ENCODE measurements at regions not wholly inside any gene's neighbourhood (a gene's known extent, or its start where the extent isn't known, plus 50 kb on each side); places are given as distances from the start of the nearest gene placed in this dataset.
A peak's percentile ranks its signal among the peaks of the same experiment; 100 is the strongest.

DNA sequence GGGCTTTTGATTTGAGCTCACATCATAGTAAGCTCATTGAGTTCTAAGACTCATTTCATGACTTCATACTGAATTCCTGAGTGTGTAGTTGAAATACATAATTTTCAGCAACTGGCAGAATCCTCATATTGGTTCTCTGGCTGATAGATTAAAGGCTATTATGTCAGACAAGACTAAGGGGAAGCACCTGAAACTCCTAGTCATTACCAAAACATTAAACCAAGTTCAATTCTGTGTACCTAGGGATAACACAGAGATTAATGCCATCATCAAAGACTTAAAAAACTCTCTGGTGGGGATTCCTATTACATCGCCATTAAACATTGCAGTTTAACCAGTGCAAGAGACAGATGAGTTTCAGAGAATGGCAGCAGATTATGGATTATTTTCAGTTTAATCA lies 339.1 kb downstream of the PTPRC start:
- no peak overlapping the region for H3K27ac Mint-ChIP-seq (ENCODE audit: low read depth)
- no peaks in the 10 kb centered on the region for H3K9me3 Mint-ChIP-seq
- H3K27me3 Mint-ChIP-seq, result no peaks in the 10 kb centered on the region
- peaks cover 8% of the 10 kb centered on the region for H3K4me1 Mint-ChIP-seq
- DNase-seq (ENCODE audit: low spot score in 2 of 2) (no peak), ATAC-seq (replicated peaks; ENCODE audit: extremely low read depth, poor library complexity, severe bottlenecking) (no peak)
- no peaks in the 10 kb centered on the region for H3K36me3 Mint-ChIP-seq (ENCODE audit: insufficient read depth)
- no peak overlapping the region for H3K4me3 Mint-ChIP-seq

DNA sequence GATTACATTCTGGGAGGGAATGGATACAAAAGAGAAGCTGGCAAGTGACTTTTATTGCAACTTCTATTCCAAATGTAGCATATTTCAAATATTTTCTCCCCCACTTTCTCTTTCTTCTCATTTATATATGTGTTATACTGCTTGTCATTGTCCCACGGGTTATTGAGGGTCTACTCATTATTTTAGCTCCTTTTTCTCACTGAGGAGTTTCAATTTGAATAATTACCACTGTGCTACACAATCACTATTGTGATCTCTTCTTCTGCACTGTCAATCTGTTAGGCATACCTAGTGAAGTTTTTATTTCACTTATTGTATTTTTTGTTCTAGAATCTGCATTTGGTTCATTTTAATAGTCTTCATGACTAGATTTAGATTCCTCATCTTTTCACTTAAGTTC lies 339.7 kb downstream of the PTPRC start:
- Mint-ChIP-seq H3K27ac (ENCODE audit: low read depth) (no peak overlapping the region), H3K9me3 (no peaks in the 10 kb centered on the region), H3K27me3 (no peaks in the 10 kb centered on the region), H3K4me3 (no peak overlapping the region), H3K36me3 (ENCODE audit: insufficient read depth) (no peaks in the 10 kb centered on the region), H3K4me1 (peaks cover 8% of the 10 kb centered on the region)
- DNase-seq (ENCODE audit: low spot score in 2 of 2), result no peak
- no peak for ATAC-seq (replicated peaks; ENCODE audit: extremely low read depth, poor library complexity, severe bottlenecking)

- Mint-ChIP-seq H3K9me3 (no peaks in the 10 kb centered on the region), H3K36me3 (ENCODE audit: insufficient read depth) (peaks cover 2% of the 10 kb centered on the region), H3K27ac (ENCODE audit: low read depth) (no peak overlapping the region), H3K4me3 (no peak overlapping the region), H3K4me1 (no peaks in the 10 kb centered on the region), H3K27me3 (no peaks in the 10 kb centered on the region)
- ATAC-seq (replicated peaks; ENCODE audit: extremely low read depth, poor library complexity, severe bottlenecking), result no peak
- no peak for DNase-seq (ENCODE audit: low spot score in 2 of 2)
These were observed 347.2 kb downstream of the PTPRC start for GRCh38 chr1:198986036-198986435.

GRCh38 chr1:198986442-198986841 lies 347.6 kb downstream of the PTPRC start:
- Mint-ChIP-seq H3K4me3 (no peak overlapping the region), H3K27ac (ENCODE audit: low read depth) (no peak overlapping the region), H3K4me1 (no peaks in the 10 kb centered on the region), H3K36me3 (ENCODE audit: insufficient read depth) (peaks cover 2% of the 10 kb centered on the region), H3K27me3 (no peaks in the 10 kb centered on the region), H3K9me3 (no peaks in the 10 kb centered on the region)
- ATAC-seq (replicated peaks; ENCODE audit: extremely low read depth, poor library complexity, severe bottlenecking), result no peak
- DNase-seq (ENCODE audit: low spot score in 2 of 2), result no peak

GRCh38 chr1:199002661-199003060 lies 363.8 kb downstream of the PTPRC start:
- no peak for ATAC-seq (replicated peaks; ENCODE audit: extremely low read depth, poor library complexity, severe bottlenecking)
- no peak overlapping the region for H3K4me3 Mint-ChIP-seq

DNA sequence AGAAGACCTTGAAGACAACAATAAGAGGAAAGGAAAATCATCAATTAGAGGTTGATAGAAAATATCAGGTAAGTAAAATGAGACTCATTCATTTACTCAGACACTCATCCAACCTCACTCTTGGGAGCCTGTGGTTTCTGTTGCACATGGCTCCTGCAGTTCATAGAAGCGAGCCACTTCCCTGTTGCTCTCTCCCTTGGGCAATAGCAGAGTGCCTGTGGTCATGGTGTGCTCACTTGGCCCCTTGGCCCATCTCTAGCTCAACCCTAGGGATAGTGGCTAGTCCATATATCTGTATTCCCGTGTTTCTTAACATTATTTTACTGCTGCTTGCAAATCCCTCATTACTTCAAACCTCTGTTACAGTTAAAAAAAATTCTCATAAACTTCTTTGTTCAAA lies 368.6 kb downstream of the PTPRC start:
- no peak overlapping the region for H3K27ac Mint-ChIP-seq (ENCODE audit: low read depth)
- peaks cover 9% of the 10 kb centered on the region for H3K27me3 Mint-ChIP-seq
- H3K4me3 Mint-ChIP-seq, result no peak overlapping the region
- DNase-seq (ENCODE audit: low spot score in 2 of 2) (no peak), ATAC-seq (replicated peaks; ENCODE audit: extremely low read depth, poor library complexity, severe bottlenecking) (no peak)
- H3K36me3 Mint-ChIP-seq (ENCODE audit: insufficient read depth), result no peaks in the 10 kb centered on the region
- H3K9me3 Mint-ChIP-seq, result no peaks in the 10 kb centered on the region
- H3K4me1 Mint-ChIP-seq, result peaks cover 13% of the 10 kb centered on the region

More at GRCh38 chr1:199002661-199003060, 363.8 kb downstream of the PTPRC start:
- Mint-ChIP-seq H3K9me3 (no peaks in the 10 kb centered on the region), H3K27ac (ENCODE audit: low read depth) (no peak overlapping the region), H3K4me1 (no peaks in the 10 kb centered on the region), H3K36me3 (ENCODE audit: insufficient read depth) (no peaks in the 10 kb centered on the region), H3K27me3 (peaks cover 9% of the 10 kb centered on the region)
- no peak for DNase-seq (ENCODE audit: low spot score in 2 of 2)

GRCh38 chr1:199009447-199009846 lies 370.6 kb downstream of the PTPRC start:
- Mint-ChIP-seq H3K4me3 (no peak overlapping the region), H3K4me1 (peaks cover 13% of the 10 kb centered on the region), H3K27ac (ENCODE audit: low read depth) (no peak overlapping the region), H3K27me3 (peaks cover 9% of the 10 kb centered on the region), H3K36me3 (ENCODE audit: insufficient read depth) (no peaks in the 10 kb centered on the region), H3K9me3 (no peaks in the 10 kb centered on the region)
- no peak for DNase-seq (ENCODE audit: low spot score in 2 of 2)
- ATAC-seq (replicated peaks; ENCODE audit: extremely low read depth, poor library complexity, severe bottlenecking), result no peak

DNA sequence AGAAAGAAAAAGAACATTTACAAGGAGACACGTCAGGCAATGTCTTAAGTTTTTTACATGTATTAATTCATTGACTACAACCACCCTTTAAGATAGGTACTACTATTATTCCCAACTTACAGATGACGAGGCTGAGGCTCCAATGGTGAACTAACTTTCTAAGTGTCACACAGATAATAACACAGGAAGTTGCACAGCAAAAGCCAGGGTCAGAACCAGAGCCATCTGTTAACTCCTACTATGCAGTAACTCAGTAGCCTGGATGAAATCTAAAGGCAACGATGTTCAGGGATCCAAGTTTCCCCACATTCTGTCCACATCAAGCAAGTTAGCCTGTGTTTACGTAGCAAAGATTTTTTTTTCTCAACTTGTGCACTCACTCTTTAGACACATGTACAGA lies 371.7 kb downstream of the PTPRC start:
- Mint-ChIP-seq H3K9me3 (no peaks in the 10 kb centered on the region), H3K4me3 (peak overlapping the region; percentile 38), H3K36me3 (ENCODE audit: insufficient read depth) (no peaks in the 10 kb centered on the region), H3K27me3 (no peaks in the 10 kb centered on the region), H3K27ac (ENCODE audit: low read depth) (no peak overlapping the region), H3K4me1 (peaks cover 13% of the 10 kb centered on the region)
- ATAC-seq (replicated peaks; ENCODE audit: extremely low read depth, poor library complexity, severe bottlenecking) (peak; percentile 85), DNase-seq (ENCODE audit: low spot score in 2 of 2) (no peak)

DNA sequence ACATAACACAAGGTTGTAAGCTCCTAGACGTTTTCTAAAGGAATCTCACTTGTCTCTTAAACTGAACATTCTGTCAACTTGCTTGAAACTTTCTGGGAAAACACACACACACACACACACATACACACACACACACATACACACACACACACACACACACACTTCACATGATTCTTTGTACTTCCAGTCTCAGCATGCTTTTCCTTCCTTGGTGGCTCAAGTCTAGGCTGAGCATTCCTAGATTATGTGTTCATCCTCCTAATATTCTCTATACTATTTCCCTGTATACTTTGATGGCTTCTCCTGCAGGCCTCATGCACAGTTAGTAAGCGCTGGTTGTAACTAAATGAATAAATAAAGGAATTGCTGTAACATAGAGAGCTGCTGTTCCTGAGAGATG lies 372.1 kb downstream of the PTPRC start:
- Mint-ChIP-seq H3K36me3 (ENCODE audit: insufficient read depth) (no peaks in the 10 kb centered on the region), H3K4me1 (peaks cover 13% of the 10 kb centered on the region)

DNA sequence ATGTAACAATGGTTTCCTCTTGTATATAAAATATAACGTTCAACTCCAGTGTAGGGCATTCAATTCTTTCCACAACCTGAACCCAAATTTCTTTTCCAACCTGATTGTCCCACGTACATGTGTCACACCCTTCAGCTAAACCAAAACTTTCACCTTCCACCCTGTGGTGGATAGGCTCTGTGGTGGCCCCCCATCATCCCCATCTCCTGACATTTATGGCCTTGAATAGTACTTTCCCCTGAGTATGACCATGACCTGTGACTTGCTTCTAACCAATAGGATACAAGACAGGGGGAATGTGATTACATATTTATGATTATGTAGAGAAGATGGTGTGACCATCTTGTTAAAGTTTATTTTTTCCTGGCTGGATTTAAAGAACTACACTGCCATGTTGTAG lies 377.0 kb downstream of the PTPRC start:
- Mint-ChIP-seq H3K4me3 (no peak overlapping the region), H3K36me3 (ENCODE audit: insufficient read depth) (no peaks in the 10 kb centered on the region), H3K9me3 (no peaks in the 10 kb centered on the region), H3K27me3 (no peaks in the 10 kb centered on the region), H3K27ac (ENCODE audit: low read depth) (no peak overlapping the region), H3K4me1 (peaks cover 4% of the 10 kb centered on the region)
- no peak for DNase-seq (ENCODE audit: low spot score in 2 of 2)
- ATAC-seq (replicated peaks; ENCODE audit: extremely low read depth, poor library complexity, severe bottlenecking), result no peak

More for the DNA sequence above, 372.1 kb downstream of the PTPRC start:
- H3K27ac Mint-ChIP-seq (ENCODE audit: low read depth), result no peak overlapping the region
- H3K9me3 Mint-ChIP-seq, result no peaks in the 10 kb centered on the region
- DNase-seq (ENCODE audit: low spot score in 2 of 2), result no peak
- no peak for ATAC-seq (replicated peaks; ENCODE audit: extremely low read depth, poor library complexity, severe bottlenecking)
- H3K4me3 Mint-ChIP-seq, result peak overlapping the region; percentile 38
- no peaks in the 10 kb centered on the region for H3K27me3 Mint-ChIP-seq

- ATAC-seq (replicated peaks; ENCODE audit: extremely low read depth, poor library complexity, severe bottlenecking) (no peak), DNase-seq (ENCODE audit: low spot score in 2 of 2) (no peak)
- Mint-ChIP-seq H3K4me1 (no peaks in the 10 kb centered on the region), H3K27ac (ENCODE audit: low read depth) (no peak overlapping the region), H3K36me3 (ENCODE audit: insufficient read depth) (no peaks in the 10 kb centered on the region), H3K9me3 (no peaks in the 10 kb centered on the region), H3K4me3 (no peak overlapping the region), H3K27me3 (no peaks in the 10 kb centered on the region)
These were observed 379.8 kb downstream of the PTPRC start for GRCh38 chr1:199018471-199019135.

GRCh38 chr1:199020051-199020450 lies 381.2 kb downstream of the PTPRC start:
- H3K27me3 Mint-ChIP-seq, result no peaks in the 10 kb centered on the region
- no peaks in the 10 kb centered on the region for H3K36me3 Mint-ChIP-seq (ENCODE audit: insufficient read depth)
- H3K9me3 Mint-ChIP-seq, result no peaks in the 10 kb centered on the region
- no peak overlapping the region for H3K27ac Mint-ChIP-seq (ENCODE audit: low read depth)
- ATAC-seq (replicated peaks; ENCODE audit: extremely low read depth, poor library complexity, severe bottlenecking) (no peak), DNase-seq (ENCODE audit: low spot score in 2 of 2) (no peak)
- H3K4me3 Mint-ChIP-seq, result no peak overlapping the region
- H3K4me1 Mint-ChIP-seq, result no peaks in the 10 kb centered on the region

DNA sequence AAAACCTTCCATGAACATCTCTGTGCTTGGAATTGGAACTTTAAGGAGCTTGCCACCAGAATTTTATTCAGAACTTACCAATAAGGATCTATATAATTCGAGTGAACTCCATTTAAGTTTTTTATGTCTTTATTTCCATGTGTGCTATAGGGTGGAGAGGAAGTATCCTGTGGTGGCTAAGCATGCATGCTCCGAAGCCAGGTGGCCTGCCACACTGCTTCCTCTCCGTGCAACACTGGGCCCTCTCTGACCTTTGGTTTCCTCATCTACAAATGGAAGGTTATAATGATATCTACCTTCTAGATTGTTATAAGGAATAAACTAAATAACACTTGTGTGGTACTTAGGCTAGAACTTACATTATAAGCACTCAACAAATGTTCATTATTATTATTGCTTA lies 382.1 kb downstream of the PTPRC start:
- no peaks in the 10 kb centered on the region for H3K9me3 Mint-ChIP-seq
- H3K4me1 Mint-ChIP-seq, result no peaks in the 10 kb centered on the region
- H3K27ac Mint-ChIP-seq (ENCODE audit: low read depth), result no peak overlapping the region
- no peak overlapping the region for H3K4me3 Mint-ChIP-seq
- ATAC-seq (replicated peaks; ENCODE audit: extremely low read depth, poor library complexity, severe bottlenecking) (no peak), DNase-seq (ENCODE audit: low spot score in 2 of 2) (no peak)
- H3K36me3 Mint-ChIP-seq (ENCODE audit: insufficient read depth), result no peaks in the 10 kb centered on the region
- H3K27me3 Mint-ChIP-seq, result no peaks in the 10 kb centered on the region
